ENCODE measurements at regions not wholly inside any gene's neighbourhood (a gene's known extent, or its start where the extent isn't known, plus 50 kb on each side); places are given as distances from the start of the nearest gene placed in this dataset.
A peak's percentile ranks its signal among the peaks of the same experiment; 100 is the strongest.

GRCh38 chr16:86353148-86353547 lies 157.2 kb upstream of the FOXF1 start:
- intact Hi-C loops (cut with DNase I) = no loop called here
- no peaks in the 10 kb centered on the region for H3K4me1 ChIP-seq
- H3K27me3 ChIP-seq = no peaks in the 10 kb centered on the region
- H3K4me3 ChIP-seq = no peak overlapping the region
- H3K9me3 ChIP-seq = no peaks in the 10 kb centered on the region
- H3K9ac ChIP-seq (ENCODE audit: low read depth in 2 of 2, low read length in 2 of 2) = no peak overlapping the region
- H3K27ac ChIP-seq = no peak overlapping the region
- no peaks in the 10 kb centered on the region for H3K36me3 ChIP-seq
- TF ChIP-seq, protein P1, sequence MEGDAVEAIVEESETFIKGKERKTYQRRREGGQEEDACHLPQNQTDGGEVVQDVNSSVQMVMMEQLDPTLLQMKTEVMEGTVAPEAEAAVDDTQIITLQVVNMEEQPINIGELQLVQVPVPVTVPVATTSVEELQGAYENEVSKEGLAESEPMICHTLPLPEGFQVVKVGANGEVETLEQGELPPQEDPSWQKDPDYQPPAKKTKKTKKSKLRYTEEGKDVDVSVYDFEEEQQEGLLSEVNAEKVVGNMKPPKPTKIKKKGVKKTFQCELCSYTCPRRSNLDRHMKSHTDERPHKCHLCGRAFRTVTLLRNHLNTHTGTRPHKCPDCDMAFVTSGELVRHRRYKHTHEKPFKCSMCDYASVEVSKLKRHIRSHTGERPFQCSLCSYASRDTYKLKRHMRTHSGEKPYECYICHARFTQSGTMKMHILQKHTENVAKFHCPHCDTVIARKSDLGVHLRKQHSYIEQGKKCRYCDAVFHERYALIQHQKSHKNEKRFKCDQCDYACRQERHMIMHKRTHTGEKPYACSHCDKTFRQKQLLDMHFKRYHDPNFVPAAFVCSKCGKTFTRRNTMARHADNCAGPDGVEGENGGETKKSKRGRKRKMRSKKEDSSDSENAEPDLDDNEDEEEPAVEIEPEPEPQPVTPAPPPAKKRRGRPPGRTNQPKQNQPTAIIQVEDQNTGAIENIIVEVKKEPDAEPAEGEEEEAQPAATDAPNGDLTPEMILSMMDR (IDR thresholded peaks at IDR 0.05) = no peak
- no peak for DNase-seq

DNA sequence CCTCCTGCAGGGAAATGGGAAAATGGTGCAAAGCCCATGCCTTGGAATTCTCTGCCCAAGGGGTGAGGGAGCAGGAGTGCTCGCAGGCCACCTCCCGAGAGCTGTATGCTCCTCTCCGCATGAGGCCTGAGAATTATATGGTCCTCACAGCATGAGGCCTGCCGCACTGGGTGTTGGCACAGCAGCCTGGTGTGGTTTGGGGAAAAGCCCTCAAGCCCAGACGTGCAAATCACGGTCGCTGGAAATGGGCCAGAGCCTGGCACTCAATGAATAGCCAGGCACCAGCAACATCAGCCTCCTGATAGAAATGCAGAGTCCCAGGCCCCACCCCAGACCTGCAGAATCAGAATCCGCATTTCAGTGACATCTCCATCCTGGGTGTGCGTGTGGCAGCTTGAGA lies 156.4 kb upstream of the FOXF1 start:
- DNase-seq = no peak
- Histone ChIP-seq H3K9me3 (no peaks in the 10 kb centered on the region), H3K36me3 (no peaks in the 10 kb centered on the region), H3K27ac (peak overlapping the region; percentile 6), H3K4me1 (no peaks in the 10 kb centered on the region), H3K27me3 (no peaks in the 10 kb centered on the region), H3K9ac (ENCODE audit: low read depth in 2 of 2, low read length in 2 of 2) (no peak overlapping the region), H3K4me3 (no peak overlapping the region)
- intact Hi-C loops (cut with DNase I) = no loop called here
- TF ChIP-seq, protein P1 (IDR thresholded peaks at IDR 0.05) = no peak

DNA sequence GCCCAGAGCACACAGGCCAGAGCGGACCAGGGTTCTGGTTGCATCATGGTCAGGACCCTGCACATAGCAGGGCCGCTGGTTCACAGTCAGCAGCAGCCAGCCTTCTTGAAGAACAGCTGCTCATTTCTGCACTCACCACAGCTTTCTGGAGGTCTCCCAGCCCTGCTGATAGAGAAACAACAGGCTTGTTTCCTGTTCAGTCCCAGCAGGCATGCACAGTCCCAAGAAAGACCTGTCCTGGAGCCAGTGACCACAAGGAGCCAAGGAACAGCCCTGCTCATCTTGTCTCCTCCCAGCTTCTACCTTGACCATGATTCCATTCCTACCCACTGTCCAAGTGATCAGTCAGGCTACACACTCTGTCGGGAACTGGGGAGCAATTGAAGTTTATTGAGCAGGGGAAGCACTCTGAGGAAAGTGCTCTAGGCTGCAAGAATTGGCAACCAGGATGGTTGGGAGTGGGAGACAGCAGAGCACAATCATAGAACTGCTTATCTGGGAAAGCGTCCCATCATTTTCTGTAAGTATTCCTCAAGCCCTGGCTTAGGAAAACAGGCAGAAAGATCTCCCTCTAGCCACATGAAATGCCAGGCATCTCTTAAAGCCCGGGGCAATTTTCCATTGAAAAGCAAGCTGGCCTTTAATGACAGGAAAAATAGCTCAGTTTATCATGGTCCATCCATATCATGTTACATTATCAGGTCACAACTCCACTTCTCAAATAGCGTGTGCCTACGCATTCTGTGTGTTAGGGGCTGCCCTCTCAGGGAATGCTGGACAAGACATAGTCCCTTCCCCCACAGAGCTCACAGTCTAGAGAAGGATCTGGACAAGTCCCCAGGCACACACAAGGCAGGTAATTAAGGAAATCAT lies 155.4 kb upstream of the FOXF1 start:
- no peak overlapping the region for H3K9ac ChIP-seq (ENCODE audit: low read depth in 2 of 2, low read length in 2 of 2)
- peak overlapping the region; percentile 6 for H3K27ac ChIP-seq
- H3K4me3 ChIP-seq = no peak overlapping the region
- no peaks in the 10 kb centered on the region for H3K36me3 ChIP-seq
- H3K27me3 ChIP-seq = no peaks in the 10 kb centered on the region
- no peaks in the 10 kb centered on the region for H3K4me1 ChIP-seq
- TF ChIP-seq, protein P1 (IDR thresholded peaks at IDR 0.05) = no peak
- no peaks in the 10 kb centered on the region for H3K9me3 ChIP-seq
- DNase-seq = no peak
- intact Hi-C loops (cut with DNase I) = no loop called here

DNA sequence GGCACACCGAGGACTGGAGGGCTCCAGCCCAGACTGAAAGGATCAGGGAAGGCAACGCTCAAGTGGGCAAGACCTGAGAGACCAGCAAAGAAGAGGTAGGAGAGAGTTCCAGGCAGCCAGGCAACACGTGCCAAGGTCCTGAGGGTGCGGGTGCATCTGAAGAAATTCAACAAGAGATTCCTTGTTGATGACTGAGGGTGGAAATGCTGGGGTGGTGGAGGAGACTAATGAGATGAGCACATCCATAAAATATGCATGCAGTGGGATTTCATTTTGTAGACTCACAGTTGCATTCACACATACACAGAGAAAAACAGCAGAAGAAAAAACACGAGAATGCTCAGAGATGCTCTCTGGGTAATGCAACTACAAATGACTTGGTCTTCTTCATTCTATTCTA lies 154.8 kb upstream of the FOXF1 start:
- no peaks in the 10 kb centered on the region for H3K9me3 ChIP-seq
- no peaks in the 10 kb centered on the region for H3K27me3 ChIP-seq
- no peaks in the 10 kb centered on the region for H3K4me1 ChIP-seq
- H3K9ac ChIP-seq (ENCODE audit: low read depth in 2 of 2, low read length in 2 of 2) = no peak overlapping the region
- intact Hi-C loops (cut with DNase I) = no loop called here
- H3K36me3 ChIP-seq = no peaks in the 10 kb centered on the region
- TF ChIP-seq, protein P1 (IDR thresholded peaks at IDR 0.05) = no peak
- no peak overlapping the region for H3K4me3 ChIP-seq
- DNase-seq = no peak
- H3K27ac ChIP-seq = no peak overlapping the region

GRCh38 chr16:86355951-86356350 lies 154.4 kb upstream of the FOXF1 start:
- intact Hi-C loops (cut with DNase I) = no loop called here
- no peak for DNase-seq

More at GRCh38 chr16:86355951-86356350, 154.4 kb upstream of the FOXF1 start:
- H3K27me3 ChIP-seq = no peaks in the 10 kb centered on the region
- H3K36me3 ChIP-seq = no peaks in the 10 kb centered on the region
- no peaks in the 10 kb centered on the region for H3K4me1 ChIP-seq
- H3K9ac ChIP-seq (ENCODE audit: low read depth in 2 of 2, low read length in 2 of 2) = no peak overlapping the region
- H3K27ac ChIP-seq = no peak overlapping the region
- TF ChIP-seq, protein P1 (IDR thresholded peaks at IDR 0.05) = no peak
- H3K4me3 ChIP-seq = no peak overlapping the region
- H3K9me3 ChIP-seq = no peaks in the 10 kb centered on the region

Data from colonic mucosa (tissue), 4 donors.